ENCODE measurements at regions not wholly inside any gene's neighbourhood (a gene's known extent, or its start where the extent isn't known, plus 50 kb on each side); places are given as distances from the start of the nearest gene placed in this dataset.

GRCh38 chr4:56219447-56219846 lies 167.8 kb downstream of the AASDH start (continued):
- TF ChIP-seq BRD4 (CRISPR knock-in tag; IDR thresholded peaks at IDR 0.05) (no peak), CENPT (CRISPR knock-in tag; IDR thresholded peaks at IDR 0.05; ENCODE audit: low read depth) (no peak), ZFAT (CRISPR knock-in tag; conservative IDR thresholded peaks at IDR 0.05) (no peak), ONECUT2 (CRISPR knock-in tag; IDR thresholded peaks at IDR 0.05) (peak; percentile 79)

GRCh38 chr4:56218230-56218895 lies 168.9 kb downstream of the AASDH start:
- BruUV-seq (replicated peaks) = no TSS peak
- in situ Hi-C loops (cut with HindIII; ENCODE audit: extremely low pct_ligation_motif_present, low pct_unique_long_range_greater_than_20kb) = no loop called here
- ATAC-seq = no peak

More at GRCh38 chr4:56218230-56218895, 168.9 kb downstream of the AASDH start:
- CTCF ChIA-PET (ENCODE audit: low intra/inter-chr PET ratio, low total read pairs) = no interaction called here
- H3K9ac ChIP-seq (ENCODE audit: insufficient read depth, low read depth, low read length) = no peak overlapping the region
- H3K79me2 ChIP-seq (ENCODE audit: insufficient read depth, low read length) = no peaks in the 10 kb centered on the region
- no peak overlapping the region for H3K4me3 ChIP-seq (replicated peaks in 1 of 3; ENCODE audit: insufficient read depth in 1 of 3, low read depth in 2 of 3, low read length in 3 of 3)
- intact Hi-C loops (cut with micrococcal nuclease; ENCODE audit: unreplicated experiment) = no loop called here
- DNase-seq (ENCODE audit: low spot score) (no peak), FAIRE-seq (no peak)
- H4K20me1 ChIP-seq (ENCODE audit: insufficient read depth, low read length) = no peaks in the 10 kb centered on the region
- no peaks in the 10 kb centered on the region for H3K27me3 ChIP-seq (ENCODE audit: control insufficient read depth in 1 of 2, insufficient read depth in 2 of 2, low read length in 2 of 2)
- no peaks in the 10 kb centered on the region for H3K9me3 ChIP-seq (ENCODE audit: low read length)
- H2AFZ ChIP-seq (ENCODE audit: low read length) = no peak overlapping the region
- no peak overlapping the region for H3K27ac ChIP-seq (ENCODE audit: extremely low read length, insufficient read depth, low read length)
- peaks cover 52% of the 10 kb centered on the region for H3K4me1 ChIP-seq (ENCODE audit: insufficient read depth, low read length)
- H3K36me3 ChIP-seq (replicated peaks in 1 of 2; ENCODE audit: control insufficient read depth in 1 of 2, insufficient read depth in 2 of 2, low read length in 2 of 2) = no peaks in the 10 kb centered on the region
- 97% methylated on average over 2 of the region's 2 CpGs for WGBS (ENCODE audit: low lambda C conversion rate)
- H3K4me2 ChIP-seq (ENCODE audit: low read depth, low read length) = no peak overlapping the region
- POLR2A ChIA-PET = no interaction called here
- no peak for TF ChIP-seq KDM5B (CRISPR knock-in tag; IDR thresholded peaks at IDR 0.05; ENCODE audit: borderline replicate concordance)
- no peak for TF ChIP-seq ZNF580 (CRISPR knock-in tag; IDR thresholded peaks at IDR 0.05; ENCODE audit: borderline replicate concordance, low read depth)
- TF ChIP-seq HNRNPK (IDR thresholded peaks at IDR 0.05; ENCODE audit: low read depth, low read length, poor library complexity, severe bottlenecking) = peak; percentile 78
- TF ChIP-seq PCBP2 (optimal IDR thresholded peaks at IDR 0.05; ENCODE audit: low read depth, low read length, poor library complexity, severe bottlenecking) = peak; percentile 43
- no peak for TF ChIP-seq ZNF350 (CRISPR knock-in tag; IDR thresholded peaks at IDR 0.05; ENCODE audit: borderline replicate concordance, low read depth)
- no peak for TF ChIP-seq MTF1 (CRISPR knock-in tag; IDR thresholded peaks at IDR 0.05)
- TF ChIP-seq SNAPC2 (CRISPR knock-in tag; IDR thresholded peaks at IDR 0.05) = no peak
- no peak for TF ChIP-seq ZNF292 (CRISPR knock-in tag; IDR thresholded peaks at IDR 0.05; ENCODE audit: borderline replicate concordance, low read depth)

Measured in HepG2 (cell line).